Activated effector memory CD4-positive, alpha-beta T cell treated with Interleukin-2 at 50 U/mL for 16 hours (primary cell): ENCODE measurements at regions not wholly inside any gene's neighbourhood (a gene's known extent, or its start where the extent isn't known, plus 50 kb on each side); places are given as distances from the start of the nearest gene placed in this dataset.

Source experiments
- DNase-seq: peaks from one replicate; pipeline ENCODE4 v3.0.0-alpha.2; 2020

GRCh38 chr14:100399052-100399849 lies 76.1 kb downstream of the SLC25A47 start:
- DNase-seq: no peak

DNA sequence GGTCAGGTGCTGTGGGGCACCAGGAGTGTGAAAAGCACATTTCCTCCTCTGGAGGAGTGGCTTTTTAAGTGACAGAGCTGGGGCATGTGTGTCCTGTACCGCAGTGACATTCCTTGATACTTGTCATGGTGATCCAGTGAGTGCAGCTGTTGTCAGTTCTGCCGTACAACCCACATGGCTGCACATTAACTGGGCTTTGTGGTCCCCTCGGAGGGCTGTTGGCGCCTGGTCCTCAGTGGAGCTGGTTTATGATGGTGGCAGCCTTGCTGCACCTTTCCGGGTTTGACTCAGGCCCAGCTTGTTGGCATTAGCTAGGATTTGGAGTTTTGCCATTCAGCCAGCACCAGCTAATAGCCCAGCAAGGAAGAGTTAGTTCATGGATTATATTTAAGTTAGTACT lies 77.0 kb downstream of the SLC25A47 start:
- no peak for DNase-seq

GRCh38 chr14:100401031-100401692 lies 78.0 kb downstream of the SLC25A47 start:
- DNase-seq: no peak

- DNase-seq: no peak
Measured at GRCh38 chr14:100401792-100402191, 78.7 kb downstream of the SLC25A47 start.

- no peak for DNase-seq
Measured at GRCh38 chr14:100402631-100403030, 79.5 kb downstream of the SLC25A47 start.

DNA sequence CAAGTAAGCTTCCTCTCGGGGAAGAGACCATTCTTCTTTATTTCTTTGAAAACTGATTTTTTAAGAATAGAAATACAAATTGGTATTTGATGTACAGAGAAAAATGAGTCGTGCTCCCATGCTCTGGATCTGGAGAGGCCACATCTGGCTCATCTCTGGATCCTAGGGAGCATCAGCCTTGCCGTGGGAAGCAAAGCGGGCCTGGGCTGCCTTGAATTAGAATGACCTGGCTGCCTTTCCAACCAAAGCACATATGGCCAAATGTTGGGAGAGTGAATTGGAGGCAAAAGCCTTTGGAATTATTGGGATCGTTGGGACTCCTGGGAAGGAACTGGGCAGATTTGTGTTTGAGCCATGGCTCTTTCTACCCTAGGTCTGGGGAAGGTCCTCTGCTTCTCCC lies 80.0 kb downstream of the SLC25A47 start:
- DNase-seq: no peak

- DNase-seq: no peak
Measured at GRCh38 chr14:100403802-100404365, 80.7 kb downstream of the SLC25A47 start.

GRCh38 chr14:100404419-100404818 lies 81.3 kb downstream of the SLC25A47 start:
- DNase-seq: no peak

- no peak for DNase-seq
Measured at GRCh38 chr14:100405760-100406455, 82.8 kb downstream of the SLC25A47 start.

GRCh38 chr14:100406505-100407131 lies 83.5 kb downstream of the SLC25A47 start:
- DNase-seq: peak; percentile 21

DNA sequence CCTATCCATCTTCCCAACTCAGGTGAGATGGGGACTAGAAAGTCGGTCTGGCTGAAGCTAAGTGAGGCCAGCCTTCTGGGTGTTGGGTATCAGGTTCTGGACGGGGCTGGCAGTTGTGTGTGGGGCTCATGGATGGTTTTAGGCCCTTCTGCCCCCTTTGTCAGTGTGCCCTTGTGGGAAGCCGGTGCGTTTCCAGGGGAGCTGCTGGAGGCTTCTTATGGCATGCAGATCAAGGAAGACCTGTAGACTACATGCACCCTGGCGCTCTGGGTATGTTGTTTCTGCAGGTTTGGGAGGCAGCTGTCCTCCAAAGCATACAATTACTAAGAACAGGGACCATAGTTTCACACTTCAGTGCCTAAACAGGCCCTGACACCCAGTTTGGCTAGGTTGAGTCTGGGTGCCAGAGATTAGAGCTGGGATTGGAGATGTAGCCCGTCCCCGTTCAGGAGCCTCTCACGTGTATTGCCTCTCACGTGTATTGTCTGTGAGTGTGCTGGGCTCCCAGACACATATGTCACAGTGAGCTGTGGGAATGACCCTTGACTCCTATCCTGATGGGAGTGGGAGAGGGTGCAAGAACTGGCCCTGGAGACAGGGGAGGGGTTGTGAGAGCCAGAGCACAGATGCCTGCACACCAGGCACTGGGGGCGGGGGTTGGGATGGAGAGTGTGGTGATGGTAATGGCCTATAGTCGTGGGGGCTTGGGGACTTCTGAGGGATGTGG lies 84.4 kb downstream of the SLC25A47 start:
- no peak for DNase-seq

- no peak for DNase-seq
Measured at GRCh38 chr14:100408350-100409002, 85.3 kb downstream of the SLC25A47 start.

- no peak for DNase-seq
Measured at GRCh38 chr14:100409003-100409360, 85.8 kb downstream of the SLC25A47 start.

- no peak for DNase-seq
Measured at GRCh38 chr14:100409651-100410050, 86.5 kb downstream of the SLC25A47 start.

DNA sequence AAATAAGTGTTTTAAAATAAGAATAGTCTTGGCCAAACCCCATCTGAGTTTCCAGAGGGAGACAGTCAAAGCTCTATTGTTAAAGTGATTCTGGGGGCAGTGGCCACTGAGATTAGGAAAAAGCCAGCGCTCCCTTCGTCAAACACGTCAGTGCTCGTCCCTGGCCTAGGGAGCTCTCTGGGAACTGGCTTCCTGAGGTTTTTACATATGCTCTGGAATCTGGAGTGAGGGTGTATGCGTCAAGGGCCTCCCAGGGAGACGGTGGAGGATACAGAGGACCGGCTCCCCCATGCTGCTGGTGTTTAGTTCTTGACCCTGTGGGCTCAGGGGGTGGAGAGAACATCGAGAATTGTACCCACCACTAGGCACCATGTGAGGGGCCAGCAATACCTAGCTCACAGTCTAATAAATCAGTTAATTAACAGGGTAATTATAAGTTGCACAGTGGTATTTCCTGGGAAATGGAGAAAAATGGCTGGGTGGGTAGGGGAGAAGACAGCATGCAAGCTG lies 87.0 kb downstream of the SLC25A47 start:
- DNase-seq: no peak

- no peak for DNase-seq
Measured at GRCh38 chr14:100413699-100414098, 90.6 kb downstream of the SLC25A47 start.

DNA sequence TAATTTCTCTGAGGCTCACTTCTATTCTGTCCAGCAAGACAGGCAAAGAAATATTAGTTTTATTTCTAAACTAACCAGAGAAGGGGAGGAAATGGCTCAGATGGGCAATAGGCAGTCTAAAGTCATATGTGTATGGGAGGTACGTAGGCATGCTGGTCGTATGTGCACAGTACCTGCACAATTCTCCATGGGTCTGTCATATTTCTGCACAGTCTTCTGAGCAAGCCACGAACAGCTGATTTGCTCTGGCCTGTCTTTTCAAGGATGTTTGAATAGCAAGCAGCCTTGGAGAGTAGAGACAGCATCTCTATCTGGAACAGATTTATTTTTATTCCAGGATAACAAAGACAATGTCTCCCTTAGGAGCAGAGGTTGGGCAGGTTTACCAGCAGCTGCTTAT lies 92.1 kb downstream of the SLC25A47 start:
- no peak for DNase-seq

DNA sequence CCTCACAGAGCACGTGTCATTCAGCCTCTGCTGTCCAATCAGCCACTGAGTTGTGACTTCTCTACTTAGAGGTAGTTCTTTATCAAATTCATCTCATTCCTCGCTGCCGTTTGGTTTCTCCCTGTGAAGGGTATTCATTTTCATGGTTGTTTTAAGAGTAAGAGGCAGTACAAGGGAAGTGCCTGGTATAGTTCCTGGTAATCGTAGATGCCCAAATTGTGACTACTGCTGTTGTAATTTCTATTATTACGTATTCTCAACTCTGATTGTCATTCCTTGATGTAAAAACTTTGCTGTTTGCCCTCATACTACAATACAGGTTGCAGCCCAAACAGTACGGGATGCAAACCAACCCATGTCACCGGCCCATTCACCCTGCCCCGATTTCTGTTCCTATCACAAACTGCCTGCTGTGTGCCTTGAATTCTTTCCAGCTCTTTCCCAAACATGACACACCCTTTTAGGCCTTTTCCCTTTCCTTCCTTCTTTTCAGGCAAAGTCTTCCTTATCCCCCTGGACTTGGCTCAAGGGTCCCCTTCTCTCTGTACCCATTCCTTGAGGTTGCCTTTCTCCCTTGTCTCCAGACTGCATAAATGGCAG lies 93.0 kb downstream of the SLC25A47 start:
- DNase-seq: no peak

GRCh38 chr14:100416921-100417860 lies 94.1 kb downstream of the SLC25A47 start:
- no peak for DNase-seq

DNA sequence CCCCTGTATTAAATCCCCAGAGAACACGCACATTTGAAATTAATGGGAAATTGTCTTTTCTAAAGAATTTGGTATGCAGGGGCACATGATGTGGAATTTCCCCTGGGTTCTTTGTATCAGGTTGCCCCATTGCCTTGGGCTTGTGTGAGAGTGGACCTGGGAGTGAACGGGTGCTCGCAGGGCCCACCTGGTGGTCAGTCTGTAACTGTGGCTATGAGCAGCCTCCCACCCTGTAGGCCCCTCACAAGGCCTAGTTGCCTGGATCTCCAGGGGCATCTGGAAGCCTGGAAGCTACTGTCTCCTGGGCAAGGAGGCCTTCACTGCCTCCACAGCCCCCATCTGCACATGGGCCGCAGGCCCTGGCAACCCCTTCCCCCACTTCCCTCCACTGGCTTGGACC lies 96.7 kb downstream of the SLC25A47 start:
- DNase-seq: no peak
